22Rv1 (cell line): ENCODE measurements at regions not wholly inside any gene's neighbourhood (a gene's known extent, or its start where the extent isn't known, plus 50 kb on each side); places are given as distances from the start of the nearest gene placed in this dataset.
"Not testable (repeated sequence)": the region's sequence is repeated elsewhere in the genome, so short reads cannot be mapped to it uniquely, and the experiment has no call there.

Experiments used
- ZFX ChIP-seq: fragments of 450-650 bp; IDR thresholded peaks from 2 replicates; pipeline ENCODE4 v1.6.1; 2017; ENCODE audit warnings: antibody characterized with exemption, borderline replicate concordance
- TF ChIP-seq, protein P1 (sequence below): fragments of 450-650 bp; IDR thresholded peaks from 2 replicates; pipeline ENCODE4 v1.5.1; 2017; ENCODE audit warnings: mild to moderate bottlenecking

GRCh38 chr1:149418782-149419181, 56.1 kb upstream of the NBPF19 start:
- TF ChIP-seq, protein P1, sequence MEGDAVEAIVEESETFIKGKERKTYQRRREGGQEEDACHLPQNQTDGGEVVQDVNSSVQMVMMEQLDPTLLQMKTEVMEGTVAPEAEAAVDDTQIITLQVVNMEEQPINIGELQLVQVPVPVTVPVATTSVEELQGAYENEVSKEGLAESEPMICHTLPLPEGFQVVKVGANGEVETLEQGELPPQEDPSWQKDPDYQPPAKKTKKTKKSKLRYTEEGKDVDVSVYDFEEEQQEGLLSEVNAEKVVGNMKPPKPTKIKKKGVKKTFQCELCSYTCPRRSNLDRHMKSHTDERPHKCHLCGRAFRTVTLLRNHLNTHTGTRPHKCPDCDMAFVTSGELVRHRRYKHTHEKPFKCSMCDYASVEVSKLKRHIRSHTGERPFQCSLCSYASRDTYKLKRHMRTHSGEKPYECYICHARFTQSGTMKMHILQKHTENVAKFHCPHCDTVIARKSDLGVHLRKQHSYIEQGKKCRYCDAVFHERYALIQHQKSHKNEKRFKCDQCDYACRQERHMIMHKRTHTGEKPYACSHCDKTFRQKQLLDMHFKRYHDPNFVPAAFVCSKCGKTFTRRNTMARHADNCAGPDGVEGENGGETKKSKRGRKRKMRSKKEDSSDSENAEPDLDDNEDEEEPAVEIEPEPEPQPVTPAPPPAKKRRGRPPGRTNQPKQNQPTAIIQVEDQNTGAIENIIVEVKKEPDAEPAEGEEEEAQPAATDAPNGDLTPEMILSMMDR: not testable (repeated sequence)
- TF ChIP-seq ZFX: not testable (repeated sequence)
